ENCODE measurements at regions not wholly inside any gene's neighbourhood (a gene's known extent, or its start where the extent isn't known, plus 50 kb on each side); places are given as distances from the start of the nearest gene placed in this dataset.

GRCh38 chr7:114084472-114085312, 165.9 kb upstream of the PPP1R3A start:
- no peaks in the 10 kb centered on the region for H3K36me3 ChIP-seq (ENCODE audit: control insufficient read depth, insufficient read depth, low read length)
- no peaks in the 10 kb centered on the region for H3K9me3 ChIP-seq (ENCODE audit: control insufficient read depth, insufficient read depth, low read depth, low read length)
- peak overlapping the region; percentile 32 to 91 (median 78) for H3K4me3 ChIP-seq (replicated peaks in 1 of 4; ENCODE audit: control extremely low read depth in 1 of 4, insufficient read depth in 1 of 4, low read depth in 3 of 4, low read length in 4 of 4)
- H3K79me2 ChIP-seq (ENCODE audit: control insufficient read depth, insufficient read depth, low read length), result no peaks in the 10 kb centered on the region
- peak; percentile 37 to 53 for DNase-seq (ENCODE audit: low read depth in 2 of 2)
- peak overlapping the region; percentile 13 for H3K9ac ChIP-seq (ENCODE audit: insufficient read depth, low read length)
- H3K27ac ChIP-seq (ENCODE audit: insufficient read depth, low read length), result peak overlapping the region; percentile 43
- peaks cover 27% of the 10 kb centered on the region for H3K27me3 ChIP-seq (ENCODE audit: control insufficient read depth, insufficient read depth, low read length)
- H3K4me1 ChIP-seq (ENCODE audit: control insufficient read depth, extremely low read depth, insufficient read depth, low read length), result no peaks in the 10 kb centered on the region
- peak overlapping the region; percentile 69 for H2AFZ ChIP-seq (ENCODE audit: low read length)
- TF ChIP-seq EZH2 (IDR thresholded peaks at IDR 0.05; ENCODE audit: low read length, missing control alignments), result no peak
- TF ChIP-seq, protein P1, sequence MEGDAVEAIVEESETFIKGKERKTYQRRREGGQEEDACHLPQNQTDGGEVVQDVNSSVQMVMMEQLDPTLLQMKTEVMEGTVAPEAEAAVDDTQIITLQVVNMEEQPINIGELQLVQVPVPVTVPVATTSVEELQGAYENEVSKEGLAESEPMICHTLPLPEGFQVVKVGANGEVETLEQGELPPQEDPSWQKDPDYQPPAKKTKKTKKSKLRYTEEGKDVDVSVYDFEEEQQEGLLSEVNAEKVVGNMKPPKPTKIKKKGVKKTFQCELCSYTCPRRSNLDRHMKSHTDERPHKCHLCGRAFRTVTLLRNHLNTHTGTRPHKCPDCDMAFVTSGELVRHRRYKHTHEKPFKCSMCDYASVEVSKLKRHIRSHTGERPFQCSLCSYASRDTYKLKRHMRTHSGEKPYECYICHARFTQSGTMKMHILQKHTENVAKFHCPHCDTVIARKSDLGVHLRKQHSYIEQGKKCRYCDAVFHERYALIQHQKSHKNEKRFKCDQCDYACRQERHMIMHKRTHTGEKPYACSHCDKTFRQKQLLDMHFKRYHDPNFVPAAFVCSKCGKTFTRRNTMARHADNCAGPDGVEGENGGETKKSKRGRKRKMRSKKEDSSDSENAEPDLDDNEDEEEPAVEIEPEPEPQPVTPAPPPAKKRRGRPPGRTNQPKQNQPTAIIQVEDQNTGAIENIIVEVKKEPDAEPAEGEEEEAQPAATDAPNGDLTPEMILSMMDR (conservative IDR thresholded peaks at IDR 0.05 in 1 of 2, IDR thresholded peaks at IDR 0.05 in 1 of 2; ENCODE audit: low read depth in 1 of 2, low read length in 2 of 2), result no peak
- no peaks in the 10 kb centered on the region for H4K20me1 ChIP-seq (ENCODE audit: control insufficient read depth, extremely low read depth, insufficient read depth, low read length)
- peak overlapping the region; percentile 79 for H3K4me2 ChIP-seq (ENCODE audit: extremely low read depth, insufficient read depth, low read length)

DNA sequence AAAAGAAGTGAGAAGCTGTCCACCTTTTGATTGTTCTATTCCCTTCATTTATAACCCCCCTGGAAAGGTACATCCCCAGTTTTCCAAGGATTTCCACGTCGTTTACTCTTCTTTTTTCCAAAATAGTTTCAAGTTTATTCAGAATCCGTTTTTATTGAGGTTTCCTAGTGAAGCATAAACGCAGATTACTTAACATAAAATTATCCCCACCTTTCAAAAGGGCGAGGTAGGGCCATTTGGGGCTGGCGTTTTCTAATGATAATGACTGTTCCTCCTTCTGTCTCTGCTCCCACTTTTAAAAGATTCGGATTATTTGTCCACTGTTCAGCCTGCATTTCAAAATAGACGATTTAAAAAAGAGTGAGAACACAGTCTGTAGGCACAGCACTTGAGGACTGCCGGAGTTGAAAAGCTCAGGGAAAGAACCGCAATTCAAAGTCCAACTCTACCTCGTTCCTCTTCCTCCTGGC, 165.2 kb upstream of the PPP1R3A start:
- H2AFZ ChIP-seq (ENCODE audit: low read length), result no peak overlapping the region

More for the DNA sequence above, 165.2 kb upstream of the PPP1R3A start:
- H3K9ac ChIP-seq (ENCODE audit: insufficient read depth, low read length), result no peak overlapping the region
- DNase-seq (ENCODE audit: low read depth in 2 of 2), result no peak
- H3K79me2 ChIP-seq (ENCODE audit: control insufficient read depth, insufficient read depth, low read length), result no peaks in the 10 kb centered on the region
- no peak overlapping the region for H3K27ac ChIP-seq (ENCODE audit: insufficient read depth, low read length)
- H3K36me3 ChIP-seq (ENCODE audit: control insufficient read depth, insufficient read depth, low read length), result no peaks in the 10 kb centered on the region
- H3K4me2 ChIP-seq (ENCODE audit: extremely low read depth, insufficient read depth, low read length), result peak overlapping the region; percentile 79
- no peaks in the 10 kb centered on the region for H3K9me3 ChIP-seq (ENCODE audit: control insufficient read depth, insufficient read depth, low read depth, low read length)
- H3K4me3 ChIP-seq (replicated peaks in 1 of 4; ENCODE audit: control extremely low read depth in 1 of 4, insufficient read depth in 1 of 4, low read depth in 3 of 4, low read length in 4 of 4), result peak overlapping the region in 1 of 4 experiments; percentile 91
- H3K4me1 ChIP-seq (ENCODE audit: control insufficient read depth, extremely low read depth, insufficient read depth, low read length), result no peaks in the 10 kb centered on the region
- no peaks in the 10 kb centered on the region for H4K20me1 ChIP-seq (ENCODE audit: control insufficient read depth, extremely low read depth, insufficient read depth, low read length)
- H3K27me3 ChIP-seq (ENCODE audit: control insufficient read depth, insufficient read depth, low read length), result peaks cover 27% of the 10 kb centered on the region
- TF ChIP-seq, protein P1 (conservative IDR thresholded peaks at IDR 0.05 in 1 of 2, IDR thresholded peaks at IDR 0.05 in 1 of 2; ENCODE audit: low read depth in 1 of 2, low read length in 2 of 2), result no peak
- TF ChIP-seq EZH2 (IDR thresholded peaks at IDR 0.05; ENCODE audit: low read length, missing control alignments), result no peak
